ENCODE measurements at regions not wholly inside any gene's neighbourhood (a gene's known extent, or its start where the extent isn't known, plus 50 kb on each side); places are given as distances from the start of the nearest gene placed in this dataset.
A peak's percentile ranks its signal among the peaks of the same experiment; 100 is the strongest.
"Not testable (repeated sequence)": the region's sequence is repeated elsewhere in the genome, so short reads cannot be mapped to it uniquely, and the experiment has no call there.

DNA sequence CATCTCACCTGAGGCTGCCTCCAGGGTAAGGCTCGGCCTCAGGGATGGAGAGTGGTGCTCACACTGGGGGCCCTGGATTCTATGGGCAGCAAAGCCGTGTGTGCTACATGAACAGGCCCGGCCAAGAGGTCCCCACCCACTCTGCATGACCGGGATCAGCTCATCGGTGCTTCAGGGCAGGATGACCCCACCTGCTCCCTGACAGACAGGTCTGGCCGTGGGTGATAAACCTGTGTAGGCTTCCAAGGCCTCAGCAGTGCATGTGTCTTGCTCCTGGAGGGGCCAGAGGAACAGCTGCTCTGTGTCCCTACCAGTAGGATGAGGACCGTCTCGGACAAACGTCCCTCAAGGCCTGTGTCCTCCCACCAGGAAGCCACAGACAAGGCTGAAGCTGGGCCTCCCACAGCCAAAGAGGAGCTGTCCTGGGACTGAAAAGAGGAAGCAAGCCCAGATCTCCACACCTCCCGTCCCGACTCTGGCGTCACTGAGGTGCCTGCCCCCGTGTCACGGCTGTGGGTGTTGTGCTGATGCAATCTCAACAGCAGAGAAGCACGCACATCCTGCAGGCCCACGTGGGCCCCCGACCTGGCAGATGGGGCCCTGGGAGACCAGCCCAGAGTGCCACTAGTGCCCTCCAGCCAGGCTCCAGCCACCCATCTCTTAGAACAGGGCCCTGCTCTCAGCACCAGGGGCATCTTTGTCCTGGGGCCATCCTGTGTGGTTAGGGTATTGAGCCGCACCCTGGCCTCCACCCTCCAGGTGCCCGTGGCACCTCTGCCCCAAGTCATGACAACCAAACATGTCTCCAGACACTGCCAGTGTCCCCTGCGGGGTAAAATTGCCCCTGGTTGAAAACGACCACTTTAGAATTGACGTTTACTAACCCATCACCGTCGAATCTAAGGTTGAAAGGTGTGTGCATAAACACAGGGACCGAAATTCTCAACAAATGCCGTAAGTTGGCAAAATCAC is 5455.9 kb upstream of the TPTE start:
- DNase-seq (ENCODE audit: low spot score) = not testable (repeated sequence)

DNA sequence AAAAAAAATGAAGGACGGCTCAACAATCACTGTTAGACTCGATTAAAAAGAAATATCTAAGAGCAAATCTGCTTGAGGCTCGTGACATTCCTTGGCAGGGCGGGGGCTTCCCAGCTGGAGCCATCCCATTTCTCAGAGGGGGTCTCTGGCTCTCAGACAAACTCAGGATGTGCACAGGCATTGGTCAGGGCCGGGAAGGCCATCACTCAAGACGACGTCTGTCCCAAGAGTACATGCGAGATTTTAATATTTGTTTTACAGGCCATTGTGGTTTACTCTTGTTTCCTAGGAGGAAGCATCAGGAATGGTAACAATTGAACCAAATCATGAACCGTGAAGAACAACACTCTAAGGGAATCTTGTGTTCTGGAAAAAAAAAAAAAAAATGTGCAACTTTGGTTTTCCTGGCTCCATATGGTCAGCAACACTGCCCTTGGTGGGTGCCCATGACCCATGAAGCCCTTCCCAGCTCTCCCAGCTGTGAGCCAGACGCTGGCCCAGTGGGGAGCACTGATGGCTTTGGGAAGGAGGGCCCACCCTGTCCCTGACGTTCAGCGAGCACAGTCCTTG is 5454.6 kb upstream of the TPTE start:
- peak; percentile 1 for DNase-seq (ENCODE audit: low spot score)

DNA sequence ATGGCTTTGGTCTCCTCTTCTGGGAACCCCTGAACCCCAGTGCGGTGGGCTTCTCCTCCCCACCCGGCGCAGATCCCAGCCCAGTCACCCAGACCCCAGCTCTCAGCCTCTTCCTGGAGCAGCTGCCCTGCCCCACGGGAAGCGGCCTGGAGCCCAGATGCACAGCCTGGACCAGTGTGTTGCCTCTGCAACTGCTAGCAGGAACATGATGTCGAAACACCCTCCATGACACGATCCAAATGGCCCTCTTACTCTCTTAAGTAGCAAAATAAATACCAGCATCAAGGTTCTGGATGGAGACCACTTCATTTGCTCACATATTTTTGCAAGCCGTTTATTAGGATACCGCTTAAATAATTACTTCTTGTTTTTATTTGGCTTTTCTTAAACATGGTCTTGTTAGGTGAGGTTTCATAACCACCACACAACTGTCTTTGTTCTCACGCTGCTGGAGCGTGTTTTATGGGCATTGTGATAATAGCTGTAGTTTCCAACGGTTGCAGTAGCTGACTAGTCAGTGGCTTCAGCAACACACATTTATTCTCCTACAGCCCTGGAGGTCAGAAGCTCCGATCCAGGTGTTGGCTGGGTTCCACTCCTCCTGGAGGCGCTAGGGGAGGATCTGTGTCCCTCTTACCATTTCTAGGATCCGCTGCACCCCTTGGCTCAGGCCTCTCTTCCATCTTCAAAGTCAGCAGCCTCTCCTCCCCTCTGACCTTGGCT is 5453.9 kb upstream of the TPTE start:
- DNase-seq (ENCODE audit: low spot score) = not testable (repeated sequence)

DNA sequence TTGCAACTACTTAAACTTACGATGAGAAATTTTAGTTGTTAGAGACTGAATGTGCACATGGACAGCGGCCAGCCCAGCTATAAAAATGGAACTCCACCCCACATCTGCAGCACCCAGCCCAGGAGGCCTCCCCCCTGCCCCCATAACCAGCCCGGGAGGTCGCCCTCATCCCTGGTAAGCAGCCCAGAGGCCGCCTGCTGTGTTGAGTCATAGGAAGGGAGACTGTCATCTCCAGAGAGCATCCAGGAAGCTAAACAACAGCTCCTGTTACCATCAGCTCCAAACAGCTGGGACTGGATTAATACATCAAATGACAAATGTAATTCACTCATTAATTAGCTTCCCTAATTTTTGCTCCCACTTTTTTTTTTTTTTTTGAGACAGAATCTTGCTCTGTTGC is 5452.7 kb upstream of the TPTE start:
- not testable (repeated sequence) for DNase-seq (ENCODE audit: low spot score)

DNA sequence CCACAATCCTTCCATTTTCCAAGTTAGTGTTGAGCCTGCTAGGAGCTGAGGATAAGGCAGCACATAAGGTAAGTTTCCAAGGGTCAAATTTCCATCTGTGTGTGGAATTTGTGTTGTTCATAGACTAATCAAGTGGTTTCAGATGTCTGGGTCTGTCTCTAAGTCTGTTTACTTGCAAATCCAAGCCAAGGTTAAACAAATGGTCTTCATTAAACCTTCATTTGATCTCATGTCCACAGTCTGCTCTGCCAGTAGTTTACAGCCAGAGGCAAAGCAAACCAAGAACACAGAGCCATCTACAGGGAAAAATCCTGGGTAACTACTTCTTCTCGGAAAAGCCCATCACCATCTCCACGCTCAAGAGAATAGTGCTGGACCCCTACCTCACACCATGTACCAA is 5450.2 kb upstream of the TPTE start:
- not testable (repeated sequence) for DNase-seq (ENCODE audit: low spot score)

DNA sequence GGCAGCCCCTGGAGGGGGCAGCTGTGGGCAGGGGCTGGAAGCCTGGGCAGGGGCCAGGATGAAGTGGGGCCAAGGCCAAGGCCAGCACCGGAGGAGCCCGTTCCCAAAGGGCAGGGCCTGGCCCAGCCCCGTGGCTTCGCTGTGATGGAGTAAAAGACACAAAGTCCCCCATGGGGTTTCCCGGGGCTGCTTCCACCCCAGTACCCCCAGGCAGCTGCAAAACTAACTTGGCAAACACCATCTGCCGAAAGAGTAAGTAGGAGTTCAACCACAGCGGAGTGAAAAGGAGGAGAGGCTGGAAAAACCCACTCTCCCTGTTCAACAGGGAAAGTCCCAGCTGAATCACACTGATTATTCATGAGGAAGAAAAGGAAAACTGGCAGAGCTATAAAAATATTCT is 5444.5 kb upstream of the TPTE start:
- DNase-seq (ENCODE audit: low spot score) = not testable (repeated sequence)

DNA sequence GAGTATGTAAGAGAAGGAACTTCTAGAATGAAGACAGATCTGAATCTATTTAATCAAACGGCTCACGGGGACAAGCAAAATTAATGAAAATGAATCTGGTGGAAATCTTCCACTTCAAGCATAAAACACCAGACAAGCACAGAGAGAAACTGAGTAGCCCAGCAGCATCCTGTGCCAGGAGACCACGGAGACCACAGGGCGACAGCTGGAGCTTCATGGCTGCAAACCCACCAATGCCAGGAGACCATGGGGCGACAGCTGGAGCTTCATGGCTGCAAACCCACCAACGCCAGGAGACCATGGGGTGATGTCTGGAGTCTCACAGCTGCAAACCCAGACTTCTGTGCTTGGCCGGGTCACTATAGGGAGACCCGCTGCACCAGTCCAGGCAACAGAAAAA is 5442.0 kb upstream of the TPTE start:
- DNase-seq (ENCODE audit: low spot score) = not testable (repeated sequence)

DNA sequence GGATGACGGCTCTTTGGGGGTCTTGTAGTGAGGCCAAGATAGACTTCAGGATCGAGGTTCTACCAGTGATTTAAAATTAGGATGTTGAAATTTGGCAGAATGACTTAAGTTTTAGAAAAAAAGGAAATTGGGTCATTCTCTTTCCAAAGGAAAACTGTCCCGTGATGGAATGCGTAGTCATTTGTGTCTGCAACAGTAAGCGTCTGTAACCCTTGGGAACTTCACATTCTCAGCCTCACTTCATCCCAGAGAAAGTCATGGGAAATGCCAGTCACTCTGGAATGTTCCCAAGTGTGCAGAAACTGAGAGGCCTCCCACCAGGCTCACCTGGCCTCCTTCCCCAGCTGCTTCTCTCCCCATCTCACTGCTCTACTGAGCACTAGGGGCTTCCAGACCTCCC is 5441.4 kb upstream of the TPTE start:
- not testable (repeated sequence) for DNase-seq (ENCODE audit: low spot score)

DNA sequence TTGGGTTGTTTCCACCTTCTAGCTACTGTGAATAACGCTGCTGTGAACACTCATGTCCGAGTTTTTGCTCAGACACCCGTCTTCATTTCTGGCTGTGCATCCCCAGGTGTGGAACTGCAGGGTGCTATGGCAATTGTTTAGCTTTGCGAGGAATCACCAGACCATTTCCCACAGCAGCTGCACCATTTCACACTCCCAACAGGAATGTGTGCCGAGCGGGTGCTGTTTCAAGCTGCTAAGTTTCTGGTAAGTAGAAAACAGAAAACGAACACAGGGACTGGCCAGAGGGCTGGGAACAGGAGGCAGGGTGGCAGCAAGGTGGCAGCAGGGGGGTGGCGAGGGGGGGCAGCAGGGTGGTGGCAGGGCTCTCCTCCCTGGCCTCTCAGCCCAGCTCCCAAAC is 5437.1 kb upstream of the TPTE start:
- DNase-seq (ENCODE audit: low spot score) = not testable (repeated sequence)

DNA sequence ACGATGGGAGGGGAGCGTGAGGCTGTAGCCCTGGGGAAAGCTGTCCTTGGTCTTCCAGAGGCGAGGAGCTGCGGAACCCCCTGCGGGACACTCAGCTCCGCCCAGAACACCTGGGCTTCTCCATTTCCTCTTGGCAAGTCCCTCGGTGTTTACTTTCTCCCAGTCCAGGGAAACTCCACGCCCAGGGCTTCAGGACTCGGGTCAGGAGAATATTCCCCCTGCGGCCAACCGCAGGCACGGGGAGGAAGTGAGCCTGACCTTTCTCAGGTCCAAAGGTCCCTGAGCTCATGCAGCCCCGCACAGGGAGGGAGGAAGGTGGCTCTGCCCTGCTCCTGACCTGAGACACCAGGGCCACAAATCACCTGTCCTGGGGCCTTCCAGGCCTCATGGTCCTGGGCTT is 5435.9 kb upstream of the TPTE start:
- not testable (repeated sequence) for DNase-seq (ENCODE audit: low spot score)

DNA sequence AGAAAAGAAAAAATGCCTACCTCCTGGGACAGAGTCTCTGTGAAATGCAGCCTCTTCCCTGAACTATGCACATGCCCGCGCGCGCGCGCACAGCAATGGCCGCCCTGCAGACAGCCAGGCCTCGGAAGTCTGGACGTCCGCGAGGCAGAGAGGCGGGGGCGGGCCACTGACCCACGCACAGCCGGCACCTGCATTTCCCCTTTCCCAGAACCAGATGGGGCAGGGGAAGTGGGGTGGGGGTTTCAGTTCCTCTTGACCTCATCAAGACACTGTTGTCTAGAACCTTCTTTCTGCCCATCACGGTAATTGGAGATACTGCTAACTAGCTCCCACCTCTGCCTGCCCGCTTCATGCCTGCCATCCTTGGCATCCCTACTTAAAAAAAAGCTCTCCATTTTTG is 5435.0 kb upstream of the TPTE start:
- DNase-seq (ENCODE audit: low spot score) = not testable (repeated sequence)

DNA sequence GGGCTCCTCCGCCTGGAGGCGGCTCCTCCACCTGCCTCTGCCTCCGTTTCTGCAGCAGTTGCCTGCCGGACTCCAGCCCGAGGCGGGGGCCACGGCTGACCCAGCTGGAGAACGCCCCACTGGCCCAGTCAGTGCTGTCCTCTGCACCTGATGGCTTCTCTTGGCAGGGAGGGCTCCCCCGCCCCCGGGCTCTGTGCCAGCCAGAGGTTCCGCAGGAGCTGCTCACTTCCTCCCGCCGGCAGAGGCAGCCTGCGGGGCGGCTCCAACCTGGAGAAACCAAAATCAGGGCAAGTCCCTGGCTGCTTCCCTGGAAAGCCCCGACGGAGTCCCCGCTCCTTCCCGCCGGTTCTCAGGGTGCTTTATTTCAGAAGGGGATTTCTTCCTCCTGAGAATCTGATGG is 5432.6 kb upstream of the TPTE start:
- not testable (repeated sequence) for DNase-seq (ENCODE audit: low spot score)

DNA sequence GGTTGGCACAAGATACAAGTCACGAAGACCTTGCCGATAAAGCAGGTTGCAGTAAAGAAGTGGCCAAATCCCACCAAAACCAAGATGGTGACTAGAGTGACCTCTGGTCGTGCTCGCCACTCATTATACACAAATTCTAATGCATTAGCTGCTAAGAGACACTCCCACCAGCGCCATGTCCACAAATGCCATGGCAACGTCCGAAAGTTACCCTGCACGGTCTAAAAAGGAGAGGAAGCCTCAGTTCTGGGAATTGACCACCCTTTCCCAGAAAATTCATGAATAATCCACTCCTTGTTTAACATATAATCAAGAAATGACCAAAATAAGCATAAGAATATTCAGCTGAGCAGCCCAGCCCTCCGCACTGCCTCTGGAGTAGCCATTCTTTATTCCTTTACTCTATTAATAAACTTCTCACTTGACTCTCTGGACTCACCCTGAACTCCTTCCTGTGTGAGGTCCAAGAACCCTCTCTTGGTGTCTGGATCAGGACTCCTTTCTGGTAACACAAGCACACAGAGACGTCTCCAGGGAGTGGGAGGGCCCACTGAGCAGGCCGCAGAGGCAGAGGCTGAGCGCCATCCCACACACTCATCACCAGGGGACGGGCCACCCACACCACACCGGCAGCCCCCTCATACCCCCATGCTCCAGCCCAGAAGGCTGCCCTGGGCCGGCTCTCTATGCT is 5431.8 kb upstream of the TPTE start:
- not testable (repeated sequence) for DNase-seq (ENCODE audit: low spot score)

DNA sequence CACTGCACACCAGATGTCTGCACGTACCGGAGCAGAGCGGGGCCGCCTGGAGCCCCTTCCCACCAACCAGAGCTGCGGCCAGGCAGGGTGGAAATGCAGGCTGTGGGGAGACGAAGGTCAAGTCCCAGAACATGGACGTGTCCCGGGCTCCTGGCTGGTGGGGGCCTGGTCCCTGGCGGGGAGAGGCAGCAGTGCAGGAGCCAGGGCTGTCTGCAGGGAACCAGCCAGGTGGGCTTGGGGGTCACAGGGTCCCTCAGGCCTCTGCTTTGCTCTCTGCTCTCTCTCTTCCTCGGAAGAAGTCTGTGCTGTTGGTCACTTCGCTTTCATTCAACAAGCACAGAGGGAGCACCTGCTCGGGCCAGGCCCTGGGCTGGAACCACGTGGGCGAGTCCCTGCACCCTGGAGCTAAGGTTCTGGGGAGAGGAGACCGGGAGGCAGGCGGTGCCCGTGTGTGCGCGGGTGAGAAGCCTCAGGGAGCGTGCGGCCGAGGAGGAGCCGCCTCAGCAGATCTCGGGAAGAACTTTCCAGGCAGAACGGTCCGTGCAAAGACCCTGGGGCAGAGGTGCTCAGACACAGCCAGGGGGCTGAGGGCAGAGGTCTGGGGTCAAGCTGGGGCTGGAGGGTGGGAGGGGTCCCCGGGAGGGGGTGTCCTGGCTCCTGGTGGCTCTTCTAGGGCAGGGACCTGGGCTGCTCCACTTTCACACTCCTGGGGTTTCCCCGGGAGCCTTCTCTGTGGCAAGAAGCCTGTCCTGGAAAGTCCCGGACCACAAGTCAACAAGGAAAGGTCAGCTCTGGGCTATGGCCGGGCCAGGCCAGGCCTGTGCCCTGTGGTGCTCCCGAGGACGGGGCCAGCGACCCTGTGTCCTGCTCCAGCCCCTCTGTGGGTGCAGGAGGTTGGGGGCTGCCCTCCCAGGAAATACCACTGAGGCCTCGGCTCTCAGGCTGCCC is 5431.0 kb upstream of the TPTE start:
- not testable (repeated sequence) for DNase-seq (ENCODE audit: low spot score)

DNA sequence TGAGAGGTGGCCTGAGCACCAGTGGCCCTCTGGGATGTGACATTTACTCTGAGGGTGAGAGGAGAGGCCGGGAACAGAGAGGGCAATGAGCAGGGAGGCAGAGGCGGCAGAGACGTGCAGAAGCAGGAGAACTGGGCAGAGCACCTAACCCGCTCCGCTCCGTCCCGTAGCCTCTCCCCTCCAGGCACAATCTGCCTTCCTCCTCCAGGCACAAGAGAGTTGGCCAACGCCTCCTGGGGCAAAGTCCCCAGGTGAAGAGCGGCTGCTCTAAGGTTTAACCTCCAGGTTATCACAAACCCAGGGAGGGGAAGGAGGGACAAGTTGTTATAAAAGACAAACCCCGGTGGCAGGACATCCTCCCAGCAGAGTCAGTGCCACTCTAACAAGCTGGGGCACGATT is 5430.1 kb upstream of the TPTE start:
- DNase-seq (ENCODE audit: low spot score) = not testable (repeated sequence)

DNA sequence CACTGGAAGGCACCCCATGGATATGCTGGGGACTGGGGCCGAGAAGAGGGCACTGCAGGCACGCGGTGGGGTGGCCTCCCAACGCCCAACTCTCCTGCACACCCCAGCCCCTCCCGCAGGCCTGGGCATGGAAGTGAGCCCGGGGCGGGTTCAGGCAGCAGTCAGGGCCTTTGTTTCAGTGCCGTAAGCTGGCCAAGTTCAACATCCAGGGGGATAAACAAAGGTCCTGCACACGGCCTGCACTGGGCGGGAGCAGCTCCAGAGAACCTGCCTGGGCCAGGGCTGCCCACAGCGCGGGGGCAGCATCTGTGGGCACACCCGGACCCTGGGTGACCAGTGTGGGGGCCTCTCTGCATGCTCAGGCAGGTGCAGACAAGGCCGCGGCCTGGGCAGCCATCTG is 5425.8 kb upstream of the TPTE start:
- DNase-seq (ENCODE audit: low spot score) = not testable (repeated sequence)

DNA sequence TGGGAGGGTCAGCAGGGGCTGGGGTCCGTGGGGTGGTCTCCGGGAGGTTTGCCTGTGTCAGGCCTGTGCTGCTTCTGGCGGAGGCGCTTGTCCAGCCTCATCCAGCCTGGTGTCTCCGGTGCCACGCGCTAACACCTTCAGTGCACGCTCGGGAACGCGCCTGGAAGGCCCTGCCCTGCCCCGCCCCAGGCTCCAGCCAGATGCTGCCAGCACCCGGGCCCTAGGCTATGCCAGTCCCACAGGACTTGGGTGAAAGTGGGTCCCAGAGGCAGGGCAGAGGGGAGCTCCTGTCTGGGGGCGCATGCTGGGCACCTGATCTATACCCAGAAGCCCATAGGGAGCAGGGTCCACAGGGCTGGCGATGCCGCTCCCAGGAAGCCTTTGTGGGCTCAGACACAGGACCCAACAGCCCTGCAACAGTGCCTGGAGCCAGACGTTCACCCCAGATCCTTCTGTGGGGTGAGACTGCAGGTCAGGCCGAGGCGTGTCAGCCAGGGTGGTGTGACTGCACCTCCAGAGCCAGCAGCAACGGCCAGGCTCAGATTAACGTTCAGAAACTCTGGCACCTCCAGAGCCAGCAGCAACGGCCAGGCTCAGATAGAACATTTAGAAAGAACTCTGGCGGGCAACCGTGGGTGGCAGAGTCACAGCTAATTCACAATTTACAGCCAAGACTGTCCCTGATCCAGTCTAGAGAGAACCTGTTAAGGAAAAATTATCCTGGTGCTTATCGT is 5423.2 kb upstream of the TPTE start:
- not testable (repeated sequence) for DNase-seq (ENCODE audit: low spot score)

DNA sequence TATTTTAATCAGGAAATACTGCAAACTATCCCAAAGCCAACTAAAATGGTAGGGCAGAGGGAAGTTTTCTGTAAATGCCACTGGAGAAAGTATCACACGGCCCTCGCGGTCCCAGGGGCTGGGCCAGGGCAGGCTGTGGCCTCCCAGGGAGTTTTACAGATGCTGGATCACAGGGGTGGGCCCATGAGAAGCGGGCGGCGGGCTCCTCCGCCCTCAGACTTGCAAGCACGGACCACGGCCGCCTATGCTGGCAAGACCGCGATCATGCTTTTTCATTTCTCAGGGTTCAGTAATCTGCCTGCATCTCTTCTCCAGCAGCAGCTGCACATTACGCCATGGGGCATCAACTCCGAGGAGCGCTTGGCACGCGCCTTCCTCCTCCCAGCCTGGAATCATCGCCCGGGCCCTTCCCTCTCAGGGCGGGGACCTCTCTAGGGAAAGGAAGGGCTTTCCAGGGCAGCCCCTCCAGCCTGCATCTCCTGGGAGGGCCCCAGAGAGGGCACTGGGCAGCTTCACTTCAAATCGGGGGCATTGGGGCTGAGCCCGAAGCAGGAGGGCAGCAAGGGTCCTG is 5420.7 kb upstream of the TPTE start:
- DNase-seq (ENCODE audit: low spot score) = not testable (repeated sequence)

DNA sequence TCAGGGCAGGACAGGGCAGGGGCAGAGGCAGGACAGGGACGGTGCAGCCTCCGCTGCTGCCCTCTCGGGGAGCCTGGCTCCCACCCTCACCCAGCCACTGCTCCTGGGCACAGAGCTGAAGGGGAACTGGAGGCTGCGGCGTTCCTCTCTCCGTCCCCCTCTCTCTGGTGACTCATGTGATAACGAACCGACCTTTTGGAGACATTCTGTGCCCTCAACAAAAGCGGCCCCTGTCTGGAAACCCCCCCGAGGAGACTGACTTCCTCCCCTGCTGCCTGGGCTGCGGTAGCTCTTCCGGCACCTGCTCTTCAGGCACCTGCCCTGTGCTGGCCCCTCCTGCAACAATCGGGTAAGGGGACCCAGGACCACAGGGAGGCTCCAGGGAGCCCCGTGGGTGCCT is 5419.6 kb upstream of the TPTE start:
- not testable (repeated sequence) for DNase-seq (ENCODE audit: low spot score)

All from kidney tubule cell (primary cell).